Stimulated activated CD8-positive, alpha-beta memory T cell treated with anti-CD3 and anti-CD28 coated beads, Interleukin-7, amount 100 ng/mL, for 24 hours (primary cell): ENCODE measurements at regions not wholly inside any gene's neighbourhood (a gene's known extent, or its start where the extent isn't known, plus 50 kb on each side); places are given as distances from the start of the nearest gene placed in this dataset.

Experiments used
- DNase-seq: peaks from one replicate; pipeline ENCODE4 v3.0.0-alpha.2; 2020; ENCODE audit warnings: low read depth

GRCh38 chr2:12828980-12829379 lies 112.2 kb downstream of the TRIB2 start:
- DNase-seq = no peak

DNA sequence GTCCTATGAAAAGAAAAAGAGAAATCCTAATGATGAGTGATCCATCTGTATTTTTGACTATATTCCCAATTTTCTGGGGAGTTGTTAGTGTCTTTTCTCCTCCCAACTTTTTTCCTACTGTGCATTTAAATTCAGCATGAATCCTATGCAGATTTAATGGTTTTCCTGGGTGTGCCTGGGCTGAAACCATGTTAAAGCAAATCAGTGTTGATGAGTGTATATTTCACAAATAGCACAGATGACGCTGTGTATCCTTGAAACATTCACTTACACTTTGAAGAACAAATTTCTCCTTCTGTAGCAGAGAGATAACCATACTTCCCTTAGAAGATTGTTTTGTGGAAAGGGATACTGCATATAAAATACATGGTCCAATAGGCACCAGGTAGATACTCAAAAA lies 114.3 kb downstream of the TRIB2 start:
- no peak for DNase-seq

DNA sequence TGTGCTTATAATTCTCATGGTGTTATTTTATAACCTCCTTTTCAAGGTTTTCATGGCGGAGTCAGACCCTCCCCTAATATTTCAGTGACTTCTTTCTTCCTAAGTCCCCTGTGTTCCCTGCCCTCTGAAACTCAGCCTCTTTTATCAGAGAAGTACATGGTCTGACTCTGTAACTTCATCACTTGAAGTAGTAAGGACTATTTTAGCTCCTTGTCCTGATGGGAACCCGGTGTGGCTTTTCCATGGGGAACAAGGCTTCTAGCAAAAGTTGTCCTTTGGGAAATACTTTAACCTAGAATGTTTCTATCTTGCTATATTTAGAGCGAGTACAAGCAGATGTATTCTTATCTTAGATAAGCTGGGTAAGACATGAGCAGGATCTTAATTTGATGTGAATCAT lies 117.5 kb downstream of the TRIB2 start:
- DNase-seq = no peak

GRCh38 chr2:12835733-12836132 lies 119.0 kb downstream of the TRIB2 start:
- DNase-seq = no peak

GRCh38 chr2:12839339-12839738 lies 122.6 kb downstream of the TRIB2 start:
- no peak for DNase-seq

- no peak for DNase-seq
Observed at GRCh38 chr2:12841021-12841420, 124.3 kb downstream of the TRIB2 start.

DNA sequence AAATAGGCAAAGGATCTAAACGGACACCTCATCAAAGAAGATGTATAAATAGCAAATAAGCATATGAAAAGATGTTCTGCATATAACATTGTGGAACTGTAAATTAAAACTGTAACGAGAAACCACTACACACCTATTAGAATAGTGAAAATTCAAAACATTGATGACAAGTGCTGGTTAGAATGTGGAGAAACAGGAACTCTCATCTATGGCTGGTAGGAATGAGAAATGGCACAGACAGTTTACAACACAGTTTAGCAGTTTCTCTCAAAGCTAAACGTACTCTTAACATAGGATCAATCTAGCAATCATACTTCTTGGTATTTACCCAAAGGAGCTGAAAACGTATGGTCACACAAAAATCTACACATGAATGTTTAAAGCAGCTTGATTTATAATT lies 126.2 kb downstream of the TRIB2 start:
- DNase-seq = no peak

DNA sequence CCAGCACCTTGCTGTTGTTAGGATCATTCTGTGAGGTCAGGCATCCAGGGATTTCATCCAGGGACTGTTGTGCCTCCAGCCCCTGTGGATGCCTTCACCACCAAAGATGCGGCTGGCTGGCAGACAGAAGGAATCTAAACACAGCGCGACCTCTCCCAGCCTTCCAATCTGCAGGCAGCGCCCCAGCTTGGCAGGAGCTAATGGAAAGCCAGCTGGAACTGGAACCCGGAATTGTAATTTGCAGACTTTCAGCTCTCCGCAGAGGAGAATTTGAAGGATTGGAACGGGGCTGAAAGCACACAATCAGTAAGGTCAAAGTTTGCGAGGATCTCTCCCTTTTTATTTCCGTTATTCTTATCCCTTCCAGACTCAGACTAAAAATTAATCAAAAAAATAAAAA lies 127.8 kb downstream of the TRIB2 start:
- DNase-seq = no peak

GRCh38 chr2:12847694-12848575 lies 131.2 kb downstream of the TRIB2 start:
- no peak for DNase-seq

GRCh38 chr2:12852135-12852534 lies 135.4 kb downstream of the TRIB2 start:
- DNase-seq = no peak

DNA sequence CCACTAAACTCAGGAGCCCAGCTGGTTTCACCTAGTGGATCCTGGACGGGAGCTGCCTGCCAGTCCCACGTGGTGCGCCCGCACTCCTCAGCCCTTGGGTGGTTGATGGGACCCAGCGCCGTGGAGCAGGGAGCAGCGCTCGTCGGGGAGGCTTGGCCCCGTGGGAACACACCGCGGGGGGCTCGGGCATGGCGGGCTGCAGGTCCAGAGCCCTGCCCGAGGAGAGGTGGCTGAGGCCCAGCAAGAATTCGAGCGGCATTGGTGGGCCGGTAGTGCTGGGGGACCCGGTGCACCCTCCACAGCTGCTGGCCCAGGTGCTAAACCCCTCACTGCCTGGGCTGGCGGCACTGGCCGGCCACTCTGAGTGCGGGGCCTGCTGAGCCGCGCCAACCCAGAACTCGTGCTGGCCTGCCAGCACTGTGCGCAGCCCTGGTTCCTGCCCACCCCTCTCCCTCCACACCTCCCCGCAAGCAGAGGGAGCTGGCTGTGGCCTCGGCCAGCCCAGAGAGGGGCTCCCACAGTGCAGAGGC lies 137.3 kb downstream of the TRIB2 start:
- DNase-seq = no peak

DNA sequence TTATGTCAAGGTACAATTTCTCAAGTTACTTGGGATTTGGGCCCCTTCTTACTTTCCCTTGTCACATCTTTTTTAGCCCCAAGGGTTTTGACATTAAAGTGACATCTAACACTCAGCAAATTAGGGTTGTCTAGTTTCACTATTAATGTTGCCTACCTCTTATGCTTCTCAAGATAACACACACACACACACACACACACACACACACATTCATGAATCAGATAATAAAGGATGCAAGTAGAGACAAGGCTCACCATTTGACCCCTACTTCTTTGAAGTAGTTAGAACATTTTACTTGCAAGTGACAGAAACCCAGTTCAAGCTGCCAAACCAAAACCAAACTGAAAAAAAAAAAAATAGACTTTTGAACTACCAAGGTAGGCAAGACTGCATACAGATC lies 138.8 kb downstream of the TRIB2 start:
- no peak for DNase-seq

GRCh38 chr2:12856934-12857601 lies 140.3 kb downstream of the TRIB2 start:
- no peak for DNase-seq

- DNase-seq = no peak
Observed at GRCh38 chr2:12857891-12858290, 141.2 kb downstream of the TRIB2 start.

DNA sequence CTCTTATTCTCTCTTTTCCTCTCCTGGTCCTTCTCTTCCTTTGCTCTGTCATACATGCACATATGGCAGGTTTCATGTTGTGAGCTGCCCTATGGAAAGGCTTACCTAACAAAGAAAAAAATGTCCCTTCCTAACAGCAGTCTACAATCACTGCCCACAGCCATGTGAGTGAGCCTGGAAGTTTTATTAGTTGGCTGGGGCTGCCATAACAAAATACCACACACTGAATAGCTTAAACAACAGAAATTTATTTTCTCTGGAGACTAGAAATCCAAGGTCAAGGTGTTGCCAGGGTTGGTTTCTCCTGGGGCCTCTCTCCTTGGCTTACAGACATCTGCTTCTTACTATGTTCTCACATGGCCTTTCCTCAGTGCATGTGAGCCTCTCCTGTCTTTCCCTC lies 142.1 kb downstream of the TRIB2 start:
- no peak for DNase-seq

- no peak for DNase-seq
Observed at GRCh38 chr2:12861344-12861930, 144.7 kb downstream of the TRIB2 start.

DNA sequence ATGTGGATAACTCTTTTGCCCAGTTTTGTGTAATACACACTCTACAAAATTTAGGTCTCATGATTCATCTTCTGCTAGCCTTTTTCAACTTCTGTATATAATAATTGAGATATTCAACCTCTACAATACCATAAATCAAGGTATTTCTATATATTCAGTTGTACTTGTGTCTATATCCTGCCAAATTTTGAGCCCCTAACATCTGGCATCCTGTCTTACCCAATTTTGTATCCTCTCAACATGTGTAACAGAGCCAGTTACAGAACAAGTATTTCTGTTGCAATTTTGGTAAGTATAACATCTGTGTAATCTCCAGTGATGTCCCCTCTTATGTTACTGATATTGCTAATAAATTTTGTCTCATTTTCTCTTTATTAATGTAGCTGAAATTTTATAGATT lies 145.8 kb downstream of the TRIB2 start:
- no peak for DNase-seq

- no peak for DNase-seq
Observed at GRCh38 chr2:12863937-12864336, 147.2 kb downstream of the TRIB2 start.

GRCh38 chr2:12867631-12868287 lies 151.0 kb downstream of the TRIB2 start:
- DNase-seq = no peak

DNA sequence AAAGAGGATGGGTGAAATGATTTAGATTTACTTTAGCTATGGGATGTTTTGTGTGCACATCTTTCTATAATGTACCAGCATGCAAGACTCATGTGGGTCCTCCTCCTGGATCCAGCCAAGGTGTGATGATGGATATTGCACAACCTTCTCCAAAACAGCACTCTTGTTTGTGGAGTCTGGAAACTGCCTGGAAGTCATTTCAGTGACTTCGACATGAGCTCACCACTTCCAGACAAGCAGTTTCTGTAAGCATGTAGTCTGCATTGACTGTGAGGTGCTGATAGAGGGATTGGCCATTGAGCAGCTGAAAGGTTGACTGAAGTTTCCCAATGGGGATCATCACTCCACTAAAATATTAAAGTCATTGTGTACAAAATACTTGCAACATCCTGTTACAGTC lies 154.0 kb downstream of the TRIB2 start:
- DNase-seq = no peak

DNA sequence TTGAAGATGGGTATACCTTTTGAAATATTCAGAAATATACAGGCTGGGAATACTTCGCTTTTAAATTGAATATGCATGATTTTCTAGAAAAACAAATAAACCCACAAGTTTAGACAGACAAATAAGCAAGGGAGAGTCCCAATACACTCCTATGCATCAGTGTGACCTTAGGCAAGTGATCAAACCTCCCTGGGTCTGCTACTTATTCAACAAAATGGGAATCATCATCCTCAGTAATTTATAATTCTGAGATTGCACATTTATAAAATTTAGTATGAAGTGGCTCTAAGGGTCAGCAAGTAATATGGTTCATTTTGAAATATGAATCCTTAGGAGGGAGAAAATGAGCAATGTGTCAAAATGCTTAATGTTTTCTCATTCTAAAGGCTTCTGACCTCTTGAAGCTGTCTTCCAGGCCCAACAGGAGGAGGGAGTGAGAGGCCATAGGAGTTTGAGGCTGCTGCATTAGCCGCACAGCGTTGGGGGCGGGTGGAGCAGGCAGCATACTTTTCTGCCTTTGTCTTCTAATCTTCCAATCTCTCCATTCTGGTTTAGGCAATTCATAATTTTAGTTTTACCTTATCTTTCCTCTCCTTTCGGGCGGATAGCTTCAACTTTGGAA lies 155.1 kb downstream of the TRIB2 start:
- DNase-seq = no peak

DNA sequence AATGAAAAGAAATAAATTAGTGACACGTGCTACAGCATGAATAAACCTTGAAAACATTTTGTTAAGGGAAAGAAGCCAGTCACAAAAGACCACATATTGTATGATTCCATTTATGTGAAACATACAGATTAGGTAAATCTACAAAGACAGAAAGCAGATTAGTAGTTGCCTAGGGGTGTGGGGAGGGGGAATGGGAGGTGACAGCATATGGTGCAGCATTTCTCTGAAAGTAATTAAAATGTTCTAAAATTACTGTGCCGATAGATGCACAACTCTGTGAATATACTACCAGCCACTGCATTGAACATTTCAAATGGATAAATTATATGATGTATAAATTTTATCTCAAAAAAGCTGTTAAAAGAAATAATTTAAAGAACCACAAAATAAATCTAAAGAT lies 161.0 kb downstream of the TRIB2 start:
- no peak for DNase-seq
